Ishikawa (cell line): ENCODE measurements at regions not wholly inside any gene's neighbourhood (a gene's known extent, or its start where the extent isn't known, plus 50 kb on each side); places are given as distances from the start of the nearest gene placed in this dataset.
A peak's percentile ranks its signal among the peaks of the same experiment; 100 is the strongest.

Experiments
- CEBPB ChIP-seq: IDR thresholded peaks from 2 replicates; pipeline ENCODE4 v1.6.1; 2012
- CREB1 ChIP-seq: IDR thresholded peaks from 2 replicates; pipeline ENCODE4 v1.6.1; 2012; ENCODE audit warnings: low read depth
- EGR1 ChIP-seq: IDR thresholded peaks from 2 replicates; pipeline ENCODE4 v1.6.1; 2012
- EP300 ChIP-seq: IDR thresholded peaks from 2 replicates; pipeline ENCODE4 v1.6.1; 2012; ENCODE audit warnings: borderline replicate concordance
- FOXM1 ChIP-seq: IDR thresholded peaks from 2 replicates; pipeline ENCODE4 v1.6.1; 2012; ENCODE audit warnings: low read depth, borderline replicate concordance
- NFIC ChIP-seq: IDR thresholded peaks from 2 replicates; pipeline ENCODE4 v1.6.1; 2012
- RAD21 ChIP-seq: IDR thresholded peaks from 2 replicates; pipeline ENCODE4 v1.6.1; 2012; ENCODE audit warnings: low read depth
- TAF1 ChIP-seq: IDR thresholded peaks from 2 replicates; pipeline ENCODE4 v1.6.1; 2012; ENCODE audit warnings: low read depth, mild to moderate bottlenecking
- TCF12 ChIP-seq: IDR thresholded peaks from 2 replicates; pipeline ENCODE4 v1.6.1; 2012; ENCODE audit warnings: low read depth
- TEAD4 ChIP-seq: IDR thresholded peaks from 2 replicates; pipeline ENCODE4 v1.6.1; 2012
- YY1 ChIP-seq: IDR thresholded peaks from 2 replicates; pipeline ENCODE4 v1.6.1; 2012; ENCODE audit warnings: low read depth
- ZBTB7A ChIP-seq: IDR thresholded peaks from 2 replicates; pipeline ENCODE4 v1.6.1; 2012; ENCODE audit warnings: low read depth
- TF ChIP-seq, protein P1 (sequence below): IDR thresholded peaks from 2 replicates; pipeline ENCODE4 v1.6.1; 2012; ENCODE audit warnings: low read depth, mild to moderate bottlenecking
- TF ChIP-seq, protein P2 (sequence below): IDR thresholded peaks from 2 replicates; pipeline ENCODE4 v1.6.1; 2012
- TF ChIP-seq, protein P3 (sequence below): IDR thresholded peaks from 2 replicates; pipeline ENCODE4 v1.6.1; 2012

DNA sequence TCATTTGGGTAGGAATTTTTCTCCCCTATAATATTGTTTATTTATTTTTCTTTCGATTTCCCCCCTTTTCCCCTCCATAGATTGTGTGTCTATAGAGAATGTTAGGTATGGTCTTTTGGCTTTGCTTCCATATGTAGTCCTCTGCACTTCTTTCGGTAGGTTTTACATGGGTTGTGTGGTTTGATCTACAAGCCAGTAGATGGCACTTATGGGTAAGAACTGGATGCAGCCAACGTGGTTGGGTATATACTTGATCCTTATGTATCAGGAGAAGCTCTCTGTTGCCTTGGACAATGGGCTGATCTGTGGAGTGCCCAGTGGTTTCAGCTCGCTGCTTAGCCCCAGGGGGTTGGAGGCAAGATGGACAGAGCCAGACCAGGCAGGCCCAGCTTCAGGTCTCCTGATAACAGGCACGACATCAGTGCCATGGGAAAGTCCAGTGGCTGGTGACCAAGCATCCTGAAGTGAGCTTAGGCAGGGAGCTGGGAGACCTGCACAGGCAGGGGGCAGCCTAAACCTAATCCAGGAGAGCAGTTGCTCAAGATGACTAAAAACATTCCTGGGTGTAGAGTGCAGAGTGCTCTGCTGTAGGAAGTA is 488.3 kb downstream of the CCDC85A start:
- TF ChIP-seq, protein P1, sequence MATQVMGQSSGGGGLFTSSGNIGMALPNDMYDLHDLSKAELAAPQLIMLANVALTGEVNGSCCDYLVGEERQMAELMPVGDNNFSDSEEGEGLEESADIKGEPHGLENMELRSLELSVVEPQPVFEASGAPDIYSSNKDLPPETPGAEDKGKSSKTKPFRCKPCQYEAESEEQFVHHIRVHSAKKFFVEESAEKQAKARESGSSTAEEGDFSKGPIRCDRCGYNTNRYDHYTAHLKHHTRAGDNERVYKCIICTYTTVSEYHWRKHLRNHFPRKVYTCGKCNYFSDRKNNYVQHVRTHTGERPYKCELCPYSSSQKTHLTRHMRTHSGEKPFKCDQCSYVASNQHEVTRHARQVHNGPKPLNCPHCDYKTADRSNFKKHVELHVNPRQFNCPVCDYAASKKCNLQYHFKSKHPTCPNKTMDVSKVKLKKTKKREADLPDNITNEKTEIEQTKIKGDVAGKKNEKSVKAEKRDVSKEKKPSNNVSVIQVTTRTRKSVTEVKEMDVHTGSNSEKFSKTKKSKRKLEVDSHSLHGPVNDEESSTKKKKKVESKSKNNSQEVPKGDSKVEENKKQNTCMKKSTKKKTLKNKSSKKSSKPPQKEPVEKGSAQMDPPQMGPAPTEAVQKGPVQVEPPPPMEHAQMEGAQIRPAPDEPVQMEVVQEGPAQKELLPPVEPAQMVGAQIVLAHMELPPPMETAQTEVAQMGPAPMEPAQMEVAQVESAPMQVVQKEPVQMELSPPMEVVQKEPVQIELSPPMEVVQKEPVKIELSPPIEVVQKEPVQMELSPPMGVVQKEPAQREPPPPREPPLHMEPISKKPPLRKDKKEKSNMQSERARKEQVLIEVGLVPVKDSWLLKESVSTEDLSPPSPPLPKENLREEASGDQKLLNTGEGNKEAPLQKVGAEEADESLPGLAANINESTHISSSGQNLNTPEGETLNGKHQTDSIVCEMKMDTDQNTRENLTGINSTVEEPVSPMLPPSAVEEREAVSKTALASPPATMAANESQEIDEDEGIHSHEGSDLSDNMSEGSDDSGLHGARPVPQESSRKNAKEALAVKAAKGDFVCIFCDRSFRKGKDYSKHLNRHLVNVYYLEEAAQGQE = no peak
- TF ChIP-seq ZBTB7A = no peak
- no peak for TF ChIP-seq EP300
- no peak for TF ChIP-seq TEAD4
- TF ChIP-seq EGR1 = no peak
- TF ChIP-seq, protein P2, sequence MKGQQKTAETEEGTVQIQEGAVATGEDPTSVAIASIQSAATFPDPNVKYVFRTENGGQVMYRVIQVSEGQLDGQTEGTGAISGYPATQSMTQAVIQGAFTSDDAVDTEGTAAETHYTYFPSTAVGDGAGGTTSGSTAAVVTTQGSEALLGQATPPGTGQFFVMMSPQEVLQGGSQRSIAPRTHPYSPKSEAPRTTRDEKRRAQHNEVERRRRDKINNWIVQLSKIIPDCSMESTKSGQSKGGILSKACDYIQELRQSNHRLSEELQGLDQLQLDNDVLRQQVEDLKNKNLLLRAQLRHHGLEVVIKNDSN = no peak
- TF ChIP-seq CREB1 = no peak
- TF ChIP-seq TAF1 = no peak
- no peak for TF ChIP-seq NFIC
- no peak for TF ChIP-seq FOXM1
- TF ChIP-seq CEBPB = no peak
- TF ChIP-seq YY1 = no peak
- TF ChIP-seq, protein P3, sequence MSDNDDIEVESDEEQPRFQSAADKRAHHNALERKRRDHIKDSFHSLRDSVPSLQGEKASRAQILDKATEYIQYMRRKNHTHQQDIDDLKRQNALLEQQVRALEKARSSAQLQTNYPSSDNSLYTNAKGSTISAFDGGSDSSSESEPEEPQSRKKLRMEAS = no peak
- no peak for TF ChIP-seq RAD21
- TF ChIP-seq TCF12 = no peak

DNA sequence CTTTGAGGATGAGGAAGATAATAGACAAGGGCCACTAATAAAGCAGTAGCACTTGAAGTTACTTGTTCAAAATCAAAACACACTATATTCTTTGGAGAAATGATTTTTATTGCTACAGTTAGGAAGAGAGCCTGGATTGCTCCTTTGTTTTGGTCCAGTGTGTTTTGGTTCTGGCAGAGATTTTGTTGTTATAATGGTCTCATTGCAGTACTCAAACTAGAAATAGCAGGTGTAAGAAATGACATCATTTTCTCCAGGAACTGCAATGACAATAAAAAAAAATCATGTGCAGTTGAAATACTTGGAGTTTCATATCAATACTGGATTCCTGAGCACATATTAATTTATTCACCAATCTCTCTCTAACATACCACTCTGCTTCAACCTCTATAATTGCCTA is 490.3 kb downstream of the CCDC85A start:
- TF ChIP-seq, protein P2 = no peak
- TF ChIP-seq, protein P1 = no peak
- no peak for TF ChIP-seq CEBPB
- no peak for TF ChIP-seq ZBTB7A
- TF ChIP-seq TEAD4 = no peak
- no peak for TF ChIP-seq FOXM1
- TF ChIP-seq RAD21 = no peak

DNA sequence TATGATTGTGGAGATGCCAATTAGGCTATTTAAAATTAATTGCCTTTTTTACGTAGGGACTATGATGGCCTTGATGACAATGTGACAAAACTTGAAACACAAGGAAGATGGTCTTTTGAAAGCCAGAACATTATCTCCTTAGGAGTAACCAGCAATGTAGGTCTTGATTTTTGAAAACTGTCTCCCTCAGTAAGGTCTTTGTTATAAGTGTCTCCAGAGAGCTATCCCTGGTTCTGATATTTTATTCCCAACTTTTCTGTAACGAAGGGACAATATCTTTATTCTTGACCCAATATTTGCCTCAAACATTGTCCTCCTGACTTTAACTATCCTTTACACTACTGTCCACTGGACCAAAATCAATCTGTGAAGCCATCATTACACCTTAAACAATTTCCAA is 493.2 kb downstream of the CCDC85A start:
- TF ChIP-seq, protein P1 = peak; percentile 53; the same call in 1 of the 2 replicates
- no peak for TF ChIP-seq YY1

DNA sequence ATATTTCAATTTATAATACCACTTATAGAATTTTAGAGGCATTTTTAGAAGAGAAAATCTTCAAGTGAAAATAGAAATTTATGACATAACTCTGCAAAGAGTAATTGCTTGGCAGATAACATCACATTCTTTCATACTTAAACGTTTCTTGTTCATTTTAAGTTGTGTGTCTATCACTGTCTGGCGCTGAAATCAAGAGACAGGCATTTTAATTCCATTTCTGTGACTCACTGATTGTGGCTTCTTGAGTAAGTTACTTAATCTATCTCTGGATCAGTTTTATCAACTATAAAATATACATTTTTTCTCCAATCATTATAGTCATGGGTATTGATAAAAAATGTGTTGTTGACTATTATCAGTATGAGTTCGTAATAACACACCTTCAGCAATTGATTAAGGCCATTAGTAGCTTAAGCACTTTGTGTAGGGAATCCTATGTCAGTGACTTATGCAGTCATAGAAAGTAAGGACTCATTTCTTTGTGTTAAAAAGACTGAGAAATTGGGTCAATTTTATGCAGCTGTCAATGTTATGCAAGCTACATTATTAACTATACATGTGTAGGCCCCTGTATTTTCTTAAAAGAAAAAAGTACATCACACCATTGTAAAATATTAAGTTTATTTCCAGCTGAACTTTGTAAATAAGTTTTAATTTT is 497.3 kb downstream of the CCDC85A start:
- TF ChIP-seq EGR1 (no peak), ZBTB7A (no peak), TCF12 (no peak), NFIC (no peak), CEBPB (no peak), FOXM1 (no peak), RAD21 (no peak), YY1 (no peak)
- TF ChIP-seq, protein P1 = no peak
- TF ChIP-seq, protein P3 = no peak
- TF ChIP-seq, protein P2 = no peak
